Epithelial cell of prostate (primary cell): ENCODE measurements at regions not wholly inside any gene's neighbourhood (a gene's known extent, or its start where the extent isn't known, plus 50 kb on each side); places are given as distances from the start of the nearest gene placed in this dataset.
"Not testable (repeated sequence)": the region's sequence is repeated elsewhere in the genome, so short reads cannot be mapped to it uniquely, and the experiment has no call there.

ENCODE experiments used
- DNase-seq: peaks from one replicate; pipeline ENCODE4 v3.0.0-alpha.2; 2011; ENCODE audit warnings: low read depth, low spot score
- H3K27ac ChIP-seq: fragments of 450-650 bp; 2 replicates; pipeline ENCODE4 v1.5.1; 2017; ENCODE audit warnings: mild to moderate bottlenecking

GRCh38 chr10:63675171-63675570 lies 154.0 kb downstream of the REEP3 start:
- H3K27ac ChIP-seq = no peak overlapping the region
- no peak for DNase-seq

- DNase-seq = no peak
These were observed 155.8 kb downstream of the REEP3 start for GRCh38 chr10:63677001-63677400.

GRCh38 chr10:63680545-63680944 lies 159.3 kb downstream of the REEP3 start:
- not testable (repeated sequence) for DNase-seq, H3K27ac ChIP-seq

More at GRCh38 chr10:63677001-63677400, 155.8 kb downstream of the REEP3 start:
- H3K27ac ChIP-seq = no peak overlapping the region

GRCh38 chr10:63681993-63682697 lies 160.9 kb downstream of the REEP3 start:
- DNase-seq = no peak
- H3K27ac ChIP-seq = peak overlapping the region; percentile 28

- H3K27ac ChIP-seq = peak overlapping the region; percentile 28
- not testable (repeated sequence) for DNase-seq
These were observed 161.5 kb downstream of the REEP3 start for GRCh38 chr10:63682698-63683052.

- no peak overlapping the region for H3K27ac ChIP-seq
- DNase-seq = no peak
These were observed 162.0 kb downstream of the REEP3 start for GRCh38 chr10:63683223-63683622.

DNA sequence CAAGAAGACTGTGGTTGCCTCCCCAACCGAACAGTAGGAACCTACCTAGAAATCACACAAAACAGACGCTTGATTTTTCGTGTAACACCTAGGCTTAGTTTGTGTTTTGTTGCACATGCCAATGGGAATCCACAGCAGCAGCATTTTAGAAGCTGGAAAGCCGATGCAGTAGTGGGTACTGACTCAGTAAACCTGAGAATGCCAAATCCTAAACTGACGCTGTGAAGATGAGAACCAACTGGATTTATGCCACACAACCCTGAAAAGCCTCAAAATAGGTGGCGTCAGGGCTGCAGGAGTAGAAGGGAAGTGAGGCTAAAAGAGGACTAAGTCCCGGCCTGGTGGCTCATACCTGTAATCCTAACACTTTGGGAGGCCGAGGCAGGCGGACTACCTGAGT lies 162.5 kb downstream of the REEP3 start:
- DNase-seq = no peak
- H3K27ac ChIP-seq = no peak overlapping the region

DNA sequence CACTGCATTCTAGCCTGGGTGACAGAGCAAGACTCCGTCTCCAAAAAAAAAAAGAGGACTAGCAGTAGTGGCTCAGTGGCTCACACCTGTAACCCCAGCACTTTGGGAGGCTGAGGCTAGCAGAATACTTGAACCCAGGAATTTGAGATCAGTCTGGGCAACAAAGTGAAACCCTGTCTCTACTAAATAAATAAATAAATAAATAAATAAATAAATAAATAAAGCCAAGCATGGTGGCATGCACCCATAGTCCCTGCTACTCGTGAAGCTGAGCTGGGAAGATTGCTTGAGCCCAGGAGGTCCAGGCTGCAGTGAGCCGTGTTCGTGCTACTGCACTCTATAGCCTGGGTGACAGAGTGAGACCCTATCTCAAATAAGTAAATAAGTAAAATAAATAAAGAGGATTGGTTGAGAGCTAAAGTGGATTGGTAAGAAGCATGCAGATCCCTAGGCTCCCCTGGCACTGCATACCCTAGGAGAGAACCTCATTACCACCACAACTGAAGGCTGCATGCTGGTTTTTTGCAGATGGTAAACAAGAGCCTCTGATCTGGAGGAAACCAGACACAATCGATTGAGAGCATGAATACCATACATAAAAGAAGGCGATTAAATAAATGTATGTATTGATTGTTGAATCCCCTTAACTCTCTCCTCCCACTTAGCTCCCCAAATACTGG lies 163.2 kb downstream of the REEP3 start:
- DNase-seq = no peak
- H3K27ac ChIP-seq = no peak overlapping the region

DNA sequence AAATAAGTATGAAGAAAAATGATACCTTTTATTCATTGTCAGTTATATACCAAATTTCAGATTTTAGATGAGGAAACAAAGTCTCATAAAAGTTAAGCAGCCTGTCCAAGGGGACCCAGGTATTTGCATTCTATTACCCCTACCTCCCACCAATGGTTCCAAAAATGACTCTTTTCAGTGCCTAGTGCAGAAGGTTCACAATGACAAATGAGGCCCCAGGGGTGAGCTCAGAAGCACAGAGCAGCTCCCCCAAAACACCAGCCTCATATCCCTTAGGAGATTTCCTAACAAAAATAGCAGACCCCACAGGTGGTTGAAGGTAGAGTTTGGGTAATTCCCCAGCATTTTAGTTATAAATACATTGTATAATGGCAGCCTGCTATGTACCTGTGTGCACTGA lies 168.6 kb downstream of the REEP3 start:
- H3K27ac ChIP-seq = no peak overlapping the region
- DNase-seq = no peak

- no peak for DNase-seq
- no peak overlapping the region for H3K27ac ChIP-seq
These were observed 171.2 kb downstream of the REEP3 start for GRCh38 chr10:63692220-63692896.

GRCh38 chr10:63693021-63693420 lies 171.8 kb downstream of the REEP3 start:
- not testable (repeated sequence) for H3K27ac ChIP-seq, DNase-seq

DNA sequence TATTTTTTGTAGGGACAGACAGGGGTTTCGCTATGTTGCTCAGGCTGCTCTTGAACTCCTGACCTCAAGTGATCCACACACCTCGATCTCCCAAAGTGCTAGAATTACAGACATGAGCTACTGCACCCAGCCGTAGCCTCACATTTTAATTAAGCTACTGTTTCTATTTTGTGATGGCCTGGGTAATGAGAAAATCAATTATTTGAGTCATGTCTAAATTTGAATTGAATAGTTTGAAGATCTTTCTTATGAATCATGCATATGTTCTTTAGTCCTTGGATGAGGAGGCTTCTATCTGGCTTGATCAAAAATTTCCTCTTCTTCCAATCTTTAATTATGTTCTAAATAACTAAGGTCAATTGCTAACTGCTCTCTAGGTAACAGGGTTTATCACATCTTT lies 175.0 kb downstream of the REEP3 start:
- DNase-seq = no peak

DNA sequence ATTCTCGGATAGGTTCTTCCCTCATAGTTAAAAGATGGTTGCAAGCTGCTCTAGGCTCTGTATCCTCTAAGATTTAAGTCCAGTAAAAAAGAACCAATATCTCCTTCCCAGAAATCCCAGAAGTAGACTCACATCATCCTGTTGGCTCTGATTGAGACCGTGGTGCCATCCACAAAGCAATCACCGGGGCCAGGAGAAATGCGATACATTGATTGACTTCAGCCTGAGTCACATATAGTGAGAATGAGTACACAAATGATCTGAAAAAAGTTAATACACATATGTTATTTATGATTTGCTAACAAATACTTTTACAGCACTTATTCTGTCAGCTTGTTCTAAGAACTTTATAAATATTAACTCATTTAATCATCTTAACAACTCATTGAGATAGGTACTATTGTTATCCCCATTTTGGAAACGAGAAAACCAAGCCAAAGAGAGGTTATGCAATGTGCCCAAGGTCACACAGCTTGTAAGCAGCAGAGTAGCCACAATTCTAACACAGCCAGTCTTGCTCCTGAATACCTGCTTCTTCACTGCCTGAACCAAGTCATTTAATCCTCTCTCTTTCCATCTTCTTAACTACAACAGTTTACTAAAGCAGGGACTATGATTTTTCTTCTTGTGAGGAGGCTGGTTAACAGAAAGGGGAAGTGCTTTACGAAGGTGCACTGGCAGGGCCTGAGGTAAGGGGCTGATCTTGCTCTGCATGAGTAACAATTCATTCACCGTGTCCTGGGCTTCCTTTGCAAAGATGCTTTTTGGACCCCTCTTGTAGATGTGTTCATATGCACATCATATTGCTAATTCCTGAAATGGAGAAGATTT lies 177.0 kb downstream of the REEP3 start:
- DNase-seq = no peak
- no peak overlapping the region for H3K27ac ChIP-seq

More for the DNA sequence above, 175.0 kb downstream of the REEP3 start:
- no peak overlapping the region for H3K27ac ChIP-seq

DNA sequence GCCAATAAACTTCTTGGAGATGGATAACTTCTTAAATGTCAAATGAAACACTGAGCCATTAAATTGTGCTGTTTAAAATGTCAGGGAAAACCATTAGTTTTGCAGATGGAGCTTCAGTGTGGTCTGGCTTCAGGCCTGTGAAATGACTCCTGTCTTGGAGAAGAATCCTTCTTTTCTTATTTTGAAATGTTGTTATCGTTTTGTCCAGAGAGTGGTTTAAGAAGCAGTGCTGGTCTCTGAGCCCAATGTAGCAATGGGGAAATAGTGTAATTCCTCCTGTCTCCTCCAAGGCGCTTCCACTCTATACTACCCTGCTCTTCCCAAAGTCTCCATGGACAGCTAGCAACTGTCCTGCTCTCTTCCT lies 177.6 kb downstream of the REEP3 start:
- H3K27ac ChIP-seq = peak overlapping the region; percentile 90
- DNase-seq = no peak

GRCh38 chr10:63699785-63700613 lies 178.8 kb downstream of the REEP3 start:
- peak; percentile 90 for DNase-seq
- peak overlapping the region; percentile 90 for H3K27ac ChIP-seq

DNA sequence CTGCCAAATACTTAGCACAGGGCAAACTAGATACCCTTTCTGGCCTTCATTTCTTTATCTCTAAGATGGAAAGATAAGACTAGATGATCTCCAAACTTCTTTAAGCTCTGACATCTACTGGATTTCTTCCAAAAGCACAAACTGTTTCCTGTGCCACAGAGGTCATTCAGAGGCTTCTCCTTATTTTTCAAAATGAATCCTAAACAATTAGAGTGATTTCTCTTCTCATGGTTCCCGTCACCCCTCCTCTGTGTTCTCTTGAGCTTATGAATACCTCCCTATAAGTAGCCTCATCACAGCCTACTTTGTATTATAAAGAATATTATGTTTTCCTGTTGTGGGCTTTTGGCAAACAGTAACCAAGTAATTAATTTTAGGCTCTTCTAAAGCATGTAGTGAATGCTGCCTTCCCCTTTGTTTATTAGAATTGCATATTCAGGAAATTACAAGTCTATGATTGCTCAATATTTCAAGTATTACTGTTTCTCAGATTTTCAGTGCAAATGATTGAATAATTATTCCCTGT lies 179.5 kb downstream of the REEP3 start:
- no peak for DNase-seq
- peak overlapping the region; percentile 90 for H3K27ac ChIP-seq

DNA sequence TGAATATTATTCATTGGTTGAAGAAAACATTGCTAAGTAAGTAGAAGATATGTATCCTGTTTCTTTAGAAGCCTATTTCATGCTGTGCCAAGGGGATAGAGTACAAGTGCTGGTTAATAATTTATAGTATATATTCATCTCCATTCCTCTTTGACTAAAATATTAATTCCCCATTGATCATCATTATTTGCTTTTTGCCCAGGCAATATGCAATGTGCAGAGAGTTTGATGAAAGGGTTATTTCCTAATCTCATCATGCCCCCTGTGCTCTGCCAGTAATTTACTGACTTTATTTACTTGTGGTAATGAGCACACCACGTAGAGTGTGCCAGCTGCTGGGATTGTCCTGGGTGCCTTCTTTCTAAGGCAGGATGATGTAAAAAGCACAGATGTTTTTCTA lies 180.9 kb downstream of the REEP3 start:
- peak overlapping the region; percentile 90 for H3K27ac ChIP-seq
- DNase-seq = no peak

DNA sequence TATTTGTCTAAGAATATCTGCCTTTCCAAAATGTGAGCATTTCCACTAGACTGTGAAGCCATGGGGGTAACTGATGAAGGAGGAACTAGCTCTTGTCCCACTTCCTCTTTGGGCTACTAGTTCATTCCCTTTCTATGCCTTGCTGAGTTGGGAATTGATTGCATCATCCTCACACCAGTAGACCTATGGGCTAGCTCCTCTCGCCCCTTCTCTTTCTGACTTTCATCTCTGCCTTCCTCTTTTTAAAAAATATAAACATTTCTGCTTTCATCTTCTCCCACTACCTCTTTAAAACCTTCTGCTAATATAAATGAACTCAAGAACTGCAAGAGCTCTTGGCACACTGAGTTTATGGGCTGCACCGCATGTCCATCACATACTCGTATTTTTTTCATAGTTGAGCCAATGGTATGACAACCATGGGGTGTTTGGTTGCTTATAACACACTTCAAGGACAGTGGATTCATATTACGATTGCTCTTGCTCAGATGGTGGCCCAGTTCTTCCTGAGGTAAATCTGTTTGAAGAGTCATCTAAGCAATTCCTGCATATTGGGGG lies 182.0 kb downstream of the REEP3 start:
- no peak for DNase-seq
- peak overlapping the region; percentile 27 for H3K27ac ChIP-seq

DNA sequence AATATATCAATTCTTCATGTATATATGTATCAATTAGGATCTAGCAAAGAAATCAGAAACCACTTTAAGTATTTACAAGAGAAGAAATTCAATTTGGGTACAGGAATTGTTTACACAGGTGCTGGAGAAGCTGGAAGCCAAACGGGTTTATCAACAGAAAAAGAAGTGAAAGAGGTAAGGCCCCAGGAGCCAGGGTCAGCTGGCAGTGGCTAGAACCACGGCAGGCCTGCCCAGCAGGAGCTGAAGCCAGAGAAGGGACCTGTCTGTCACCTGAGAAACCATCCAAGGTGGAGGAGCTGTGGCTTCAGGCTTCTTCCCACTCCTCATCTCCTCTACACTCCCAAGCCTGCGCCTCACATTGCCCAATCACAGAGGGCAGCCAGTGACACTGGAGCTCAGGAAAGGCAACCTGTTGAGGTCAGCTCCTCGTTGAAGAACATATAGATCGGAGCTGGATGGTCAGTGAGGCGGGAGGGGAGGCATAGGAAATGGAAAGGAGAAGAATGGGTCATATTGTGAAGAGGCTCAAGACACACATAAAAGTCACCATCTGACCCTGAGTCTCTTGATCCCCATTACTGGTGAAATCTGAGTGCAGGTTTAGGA lies 182.6 kb downstream of the REEP3 start:
- H3K27ac ChIP-seq = peak overlapping the region; percentile 27
- no peak for DNase-seq
